K562 (cell line): ENCODE measurements at regions not wholly inside any gene's neighbourhood (a gene's known extent, or its start where the extent isn't known, plus 50 kb on each side); places are given as distances from the start of the nearest gene placed in this dataset.
A peak's percentile ranks its signal among the peaks of the same experiment; 100 is the strongest.

Source experiments
- CBFA2T3 ChIP-seq: fragments of 450-650 bp; IDR thresholded peaks from 2 replicates; pipeline ENCODE4 v1.6.1; 2017
- FOXM1 ChIP-seq, 2 experiments: fragments of 450-650 bp in 1 of 2; sonication (generic) in 1 of 2; formaldehyde crosslinking in 1 of 2; IDR thresholded peaks; 2 replicates each; pipeline versions ENCODE4 v1.6.1 to v1.9.0; 2017 to 2022; ENCODE audit warnings: low read depth in 2 of 2, mild to moderate bottlenecking in 2 of 2, missing genetic modification reagents in 1 of 2, moderate library complexity in 1 of 2
- HSF4 ChIP-seq: fragments of 250-450 bp; sonication (Bioruptor Pico); IDR thresholded peaks from 2 replicates; pipeline ENCODE4 v2.1.2; 2022; ENCODE audit warnings: mild to moderate bottlenecking, moderate library complexity, borderline replicate concordance
- KAT7 ChIP-seq: sonication (generic); formaldehyde crosslinking; IDR thresholded peaks from 2 replicates; pipeline ENCODE4 v1.8.0; 2022; ENCODE audit warnings: missing genetic modification reagents, mild to moderate bottlenecking, borderline replicate concordance
- NCOA6 ChIP-seq: fragments of 450-650 bp; IDR thresholded peaks from 2 replicates; pipeline ENCODE4 v1.6.1; 2017; ENCODE audit warnings: mild to moderate bottlenecking
- RB1 ChIP-seq: fragments of 450-650 bp; IDR thresholded peaks from 2 replicates; pipeline ENCODE4 v1.6.1; 2017; ENCODE audit warnings: low read depth, mild to moderate bottlenecking
- RBM22 ChIP-seq: fragments of 200-400 bp; formaldehyde crosslinking; IDR thresholded peaks from 2 replicates; pipeline ENCODE4 v1.6.1; 2018; ENCODE audit warnings: low read length, low read depth; ENCODE audit not compliant: poor library complexity, severe bottlenecking
- SMC3 ChIP-seq: conservative IDR thresholded peaks from 2 replicates; pipeline ENCODE4 v1.6.1; 2011; ENCODE audit warnings: low read depth, low read length, improper control_type of control experiment; ENCODE audit not compliant: insufficient read depth
- STAG1 ChIP-seq: sonication (generic); formaldehyde crosslinking; IDR thresholded peaks from 2 replicates; pipeline ENCODE4 v1.5.0; 2020; ENCODE audit warnings: missing genetic modification reagents, borderline replicate concordance
- XRCC3 ChIP-seq: fragments of 450-650 bp; IDR thresholded peaks from 2 replicates; pipeline ENCODE4 v1.6.1; 2017; ENCODE audit warnings: mild to moderate bottlenecking, moderate library complexity
- ZNF263 ChIP-seq: sonication (generic); formaldehyde crosslinking; IDR thresholded peaks from 2 replicates; pipeline ENCODE4 v1.8.0; 2022; ENCODE audit warnings: mild to moderate bottlenecking, missing genetic modification reagents, borderline replicate concordance
- ZNF586 ChIP-seq: fragments of 450-650 bp; formaldehyde crosslinking; conservative IDR thresholded peaks from 2 replicates; pipeline ENCODE4 v1.4.0; 2020; ENCODE audit warnings: mild to moderate bottlenecking, moderate library complexity
- ZNF77 ChIP-seq: fragments of 250-450 bp; sonication (Bioruptor Pico); IDR thresholded peaks from 2 replicates; pipeline ENCODE4 v1.5.0; 2020
- TF ChIP-seq, protein P1 (sequence below), 3 experiments: IDR thresholded peaks in 2 of 3; conservative IDR thresholded peaks in 1 of 3; 2 replicates each; pipeline ENCODE4 v1.5.1; 2011 to 2012; ENCODE audit warnings: low read length in 3 of 3, mild to moderate bottlenecking in 3 of 3, control low read depth in 2 of 3, improper control_type of control experiment in 1 of 3, inconsistent platforms in 1 of 3, low read depth in 1 of 3, mixed read lengths in 1 of 3, moderate library complexity in 1 of 3; ENCODE audit not compliant: insufficient read depth in 2 of 3
- TF ChIP-seq, protein P2 (sequence below): fragments of 450-650 bp; IDR thresholded peaks from 2 replicates; pipeline ENCODE4 v1.6.1; 2016; ENCODE audit warnings: missing biosample characterization, missing genetic modification characterization
- TF ChIP-seq, protein P3 (sequence below), 2 experiments: fragments of 450-650 bp; conservative IDR thresholded peaks; 2 replicates each; pipeline ENCODE4 v1.6.1; 2017; ENCODE audit warnings: mild to moderate bottlenecking in 2 of 2, moderate library complexity in 2 of 2
- TF ChIP-seq, protein P4 (sequence below), 2 experiments: fragments of 250-450 bp in 1 of 2; fragments of 450-650 bp in 1 of 2; sonication (Bioruptor Pico) in 1 of 2; IDR thresholded peaks; 2 replicates each; pipeline versions ENCODE4 v1.6.1 to v1.8.0; 2016 to 2021; ENCODE audit warnings: mild to moderate bottlenecking in 2 of 2, moderate library complexity in 2 of 2, missing compliant biosample characterization in 1 of 2, missing genetic modification characterization in 1 of 2
- TF ChIP-seq, protein P5 (sequence below): fragments of 450-650 bp; formaldehyde crosslinking; IDR thresholded peaks from 2 replicates; pipeline ENCODE4 v1.4.0; 2020; ENCODE audit warnings: mild to moderate bottlenecking, moderate library complexity

DNA sequence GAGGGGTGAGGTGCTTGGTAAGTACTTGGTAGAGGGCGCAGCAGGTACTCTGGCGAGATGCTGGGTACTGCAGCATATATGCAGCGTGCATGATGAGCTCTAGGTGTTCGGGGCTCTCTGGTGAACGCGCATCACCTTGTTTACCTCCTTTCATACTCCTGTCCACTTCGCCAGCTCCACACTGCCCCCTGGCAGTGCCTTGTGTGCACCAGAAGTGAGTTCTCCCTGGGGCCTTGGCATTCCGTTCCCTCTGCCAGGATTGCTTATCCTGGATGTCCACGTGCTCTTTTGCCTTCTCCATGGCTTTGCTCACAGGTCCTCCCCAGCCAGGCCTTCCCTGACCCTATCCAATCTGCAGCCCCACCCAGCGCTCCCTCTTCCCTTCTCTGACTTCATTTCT, 154.2 kb downstream of the MRM1 start (continued):
- TF ChIP-seq, protein P1, sequence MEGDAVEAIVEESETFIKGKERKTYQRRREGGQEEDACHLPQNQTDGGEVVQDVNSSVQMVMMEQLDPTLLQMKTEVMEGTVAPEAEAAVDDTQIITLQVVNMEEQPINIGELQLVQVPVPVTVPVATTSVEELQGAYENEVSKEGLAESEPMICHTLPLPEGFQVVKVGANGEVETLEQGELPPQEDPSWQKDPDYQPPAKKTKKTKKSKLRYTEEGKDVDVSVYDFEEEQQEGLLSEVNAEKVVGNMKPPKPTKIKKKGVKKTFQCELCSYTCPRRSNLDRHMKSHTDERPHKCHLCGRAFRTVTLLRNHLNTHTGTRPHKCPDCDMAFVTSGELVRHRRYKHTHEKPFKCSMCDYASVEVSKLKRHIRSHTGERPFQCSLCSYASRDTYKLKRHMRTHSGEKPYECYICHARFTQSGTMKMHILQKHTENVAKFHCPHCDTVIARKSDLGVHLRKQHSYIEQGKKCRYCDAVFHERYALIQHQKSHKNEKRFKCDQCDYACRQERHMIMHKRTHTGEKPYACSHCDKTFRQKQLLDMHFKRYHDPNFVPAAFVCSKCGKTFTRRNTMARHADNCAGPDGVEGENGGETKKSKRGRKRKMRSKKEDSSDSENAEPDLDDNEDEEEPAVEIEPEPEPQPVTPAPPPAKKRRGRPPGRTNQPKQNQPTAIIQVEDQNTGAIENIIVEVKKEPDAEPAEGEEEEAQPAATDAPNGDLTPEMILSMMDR (IDR thresholded peaks at IDR 0.05 in 2 of 3, conservative IDR thresholded peaks at IDR 0.05 in 1 of 3; ENCODE audit: insufficient read depth in 2 of 3, low read depth in 1 of 3, low read length in 3 of 3): peak; percentile 74 to 77 (median 75)
- TF ChIP-seq, protein P2, sequence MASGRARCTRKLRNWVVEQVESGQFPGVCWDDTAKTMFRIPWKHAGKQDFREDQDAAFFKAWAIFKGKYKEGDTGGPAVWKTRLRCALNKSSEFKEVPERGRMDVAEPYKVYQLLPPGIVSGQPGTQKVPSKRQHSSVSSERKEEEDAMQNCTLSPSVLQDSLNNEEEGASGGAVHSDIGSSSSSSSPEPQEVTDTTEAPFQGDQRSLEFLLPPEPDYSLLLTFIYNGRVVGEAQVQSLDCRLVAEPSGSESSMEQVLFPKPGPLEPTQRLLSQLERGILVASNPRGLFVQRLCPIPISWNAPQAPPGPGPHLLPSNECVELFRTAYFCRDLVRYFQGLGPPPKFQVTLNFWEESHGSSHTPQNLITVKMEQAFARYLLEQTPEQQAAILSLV (tag): no peak
- TF ChIP-seq HSF4 (CRISPR knock-in tag) (no peak), ZNF77 (CRISPR knock-in tag) (no peak), CBFA2T3 (no peak), XRCC3 (no peak), ZNF586 (CRISPR knock-in tag) (no peak), KAT7 (CRISPR knock-in tag) (no peak), STAG1 (0 out of 2 replicates have a peak, but pooled peaks have one; percentile 44), SMC3 (peak; percentile 84), RBM22 (no peak), RB1 (peak; percentile 47; the same call in 1 of the 2 replicates), FOXM1 (IDR thresholded peaks at IDR 0.05; ENCODE audit: low read depth) (no peak), FOXM1 (CRISPR knock-in tag; IDR thresholded peaks at IDR 0.05; ENCODE audit: low read depth) (no peak), NCOA6 (no peak), ZNF263 (peak; percentile 15; the same call in 1 of the 2 replicates)
- TF ChIP-seq, protein P3, sequence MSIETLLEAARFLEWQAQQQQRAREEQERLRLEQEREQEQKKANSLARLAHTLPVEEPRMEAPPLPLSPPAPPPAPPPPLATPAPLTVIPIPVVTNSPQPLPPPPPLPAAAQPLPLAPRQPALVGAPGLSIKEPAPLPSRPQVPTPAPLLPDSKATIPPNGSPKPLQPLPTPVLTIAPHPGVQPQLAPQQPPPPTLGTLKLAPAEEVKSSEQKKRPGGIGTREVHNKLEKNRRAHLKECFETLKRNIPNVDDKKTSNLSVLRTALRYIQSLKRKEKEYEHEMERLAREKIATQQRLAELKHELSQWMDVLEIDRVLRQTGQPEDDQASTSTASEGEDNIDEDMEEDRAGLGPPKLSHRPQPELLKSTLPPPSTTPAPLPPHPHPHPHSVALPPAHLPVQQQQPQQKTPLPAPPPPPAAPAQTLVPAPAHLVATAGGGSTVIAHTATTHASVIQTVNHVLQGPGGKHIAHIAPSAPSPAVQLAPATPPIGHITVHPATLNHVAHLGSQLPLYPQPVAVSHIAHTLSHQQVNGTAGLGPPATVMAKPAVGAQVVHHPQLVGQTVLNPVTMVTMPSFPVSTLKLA (conservative IDR thresholded peaks at IDR 0.05): no peak
- TF ChIP-seq, protein P4, sequence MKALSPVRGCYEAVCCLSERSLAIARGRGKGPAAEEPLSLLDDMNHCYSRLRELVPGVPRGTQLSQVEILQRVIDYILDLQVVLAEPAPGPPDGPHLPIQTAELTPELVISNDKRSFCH (CRISPR knock-in tag; IDR thresholded peaks at IDR 0.05): no peak
- TF ChIP-seq, protein P4 (tag; IDR thresholded peaks at IDR 0.05): no peak
- TF ChIP-seq, protein P5, sequence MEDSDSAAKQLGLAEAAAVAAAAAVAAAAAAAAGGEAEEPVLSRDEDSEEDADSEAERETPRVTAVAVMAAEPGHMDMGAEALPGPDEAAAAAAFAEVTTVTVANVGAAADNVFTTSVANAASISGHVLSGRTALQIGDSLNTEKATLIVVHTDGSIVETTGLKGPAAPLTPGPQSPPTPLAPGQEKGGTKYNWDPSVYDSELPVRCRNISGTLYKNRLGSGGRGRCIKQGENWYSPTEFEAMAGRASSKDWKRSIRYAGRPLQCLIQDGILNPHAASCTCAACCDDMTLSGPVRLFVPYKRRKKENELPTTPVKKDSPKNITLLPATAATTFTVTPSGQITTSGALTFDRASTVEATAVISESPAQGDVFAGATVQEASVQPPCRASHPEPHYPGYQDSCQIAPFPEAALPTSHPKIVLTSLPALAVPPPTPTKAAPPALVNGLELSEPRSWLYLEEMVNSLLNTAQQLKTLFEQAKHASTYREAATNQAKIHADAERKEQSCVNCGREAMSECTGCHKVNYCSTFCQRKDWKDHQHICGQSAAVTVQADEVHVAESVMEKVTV: peak; percentile 26; the same call in 1 of the 2 replicates
